OCI-LY7 (cell line): ENCODE measurements at regions not wholly inside any gene's neighbourhood (a gene's known extent, or its start where the extent isn't known, plus 50 kb on each side); places are given as distances from the start of the nearest gene placed in this dataset.

Experiments used
- EZH2phosphoT487 ChIP-seq: fragments of 200-600 bp; sonication (generic); IDR thresholded peaks from 2 replicates; pipeline ENCODE4 v1.6.1; 2018; ENCODE audit warnings: low read depth, borderline replicate concordance, mild to moderate bottlenecking, mixed run types, antibody characterized with exemption, low read length, moderate library complexity, mixed read lengths
- TF ChIP-seq, protein P1 (sequence below): fragments of 200-600 bp; sonication (generic); conservative IDR thresholded peaks from 2 replicates; pipeline ENCODE4 v1.5.1; 2014; ENCODE audit warnings: mild to moderate bottlenecking, antibody characterized with exemption, low read length, moderate library complexity, mixed read lengths

- TF ChIP-seq, protein P1, sequence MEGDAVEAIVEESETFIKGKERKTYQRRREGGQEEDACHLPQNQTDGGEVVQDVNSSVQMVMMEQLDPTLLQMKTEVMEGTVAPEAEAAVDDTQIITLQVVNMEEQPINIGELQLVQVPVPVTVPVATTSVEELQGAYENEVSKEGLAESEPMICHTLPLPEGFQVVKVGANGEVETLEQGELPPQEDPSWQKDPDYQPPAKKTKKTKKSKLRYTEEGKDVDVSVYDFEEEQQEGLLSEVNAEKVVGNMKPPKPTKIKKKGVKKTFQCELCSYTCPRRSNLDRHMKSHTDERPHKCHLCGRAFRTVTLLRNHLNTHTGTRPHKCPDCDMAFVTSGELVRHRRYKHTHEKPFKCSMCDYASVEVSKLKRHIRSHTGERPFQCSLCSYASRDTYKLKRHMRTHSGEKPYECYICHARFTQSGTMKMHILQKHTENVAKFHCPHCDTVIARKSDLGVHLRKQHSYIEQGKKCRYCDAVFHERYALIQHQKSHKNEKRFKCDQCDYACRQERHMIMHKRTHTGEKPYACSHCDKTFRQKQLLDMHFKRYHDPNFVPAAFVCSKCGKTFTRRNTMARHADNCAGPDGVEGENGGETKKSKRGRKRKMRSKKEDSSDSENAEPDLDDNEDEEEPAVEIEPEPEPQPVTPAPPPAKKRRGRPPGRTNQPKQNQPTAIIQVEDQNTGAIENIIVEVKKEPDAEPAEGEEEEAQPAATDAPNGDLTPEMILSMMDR, result no peak
- no peak for TF ChIP-seq EZH2phosphoT487
Measured at GRCh38 chr2:51420511-51420910, 388.6 kb upstream of the NRXN1 start.
